OCI-LY7 (cell line): ENCODE measurements at regions not wholly inside any gene's neighbourhood (a gene's known extent, or its start where the extent isn't known, plus 50 kb on each side); places are given as distances from the start of the nearest gene placed in this dataset.
"Not testable (repeated sequence)": the region's sequence is repeated elsewhere in the genome, so short reads cannot be mapped to it uniquely, and the experiment has no call there.

Source experiments
- BruUV-seq: library from RNA; stranded (reverse); fragments of 400-500 nt; replicated peaks from 2 replicates; lab custom pipeline; 2021; lab: Mats Ljungman, UMichigan
- CTCF ChIA-PET: fragments of 300-600 bp; sonication (Branson Sonifier 250); formaldehyde crosslinking; loops from one replicate; lab custom pipeline; 2022; ENCODE audit warnings: antibody characterized with exemption; ENCODE audit not compliant: unreplicated experiment; lab: Charles Lee
- POLR2A ChIA-PET: fragments of 300-600 bp; sonication (Branson Sonifier 250); formaldehyde crosslinking; loops from one replicate; lab custom pipeline; 2022; ENCODE audit warnings: antibody characterized with exemption; lab: Charles Lee
- DNase-seq: peaks from one replicate; pipeline ENCODE4 v3.0.0-alpha.2; 2015; ENCODE audit warnings: low spot score
- H2AFZ ChIP-seq: fragments of 200-600 bp; sonication (generic), shearing (Covaris generic); 2 replicates; pipeline ENCODE4 v1.6.1; 2014; ENCODE audit warnings: mild to moderate bottlenecking, antibody characterized with exemption, low read length, moderate library complexity
- H3K27ac ChIP-seq: fragments of 200-600 bp; sonication (generic); 2 replicates; pipeline ENCODE4 v1.5.1; 2014; ENCODE audit warnings: mixed run types, low read depth, mild to moderate bottlenecking, moderate library complexity, low read length, inconsistent platforms; ENCODE audit not compliant: poor library complexity, severe bottlenecking
- H3K36me3 ChIP-seq: fragments of 200-600 bp; sonication (generic); 2 replicates; pipeline ENCODE4 v1.6.1; 2014; ENCODE audit warnings: mild to moderate bottlenecking, antibody characterized with exemption, low read length, moderate library complexity, mixed read lengths; ENCODE audit not compliant: insufficient read depth
- H3K4me1 ChIP-seq: fragments of 200-600 bp; sonication (generic); 2 replicates; pipeline ENCODE4 v1.5.1; 2014; ENCODE audit warnings: mild to moderate bottlenecking, low read length; ENCODE audit not compliant: insufficient read depth, poor library complexity, severe bottlenecking
- H3K4me2 ChIP-seq: fragments of 200-600 bp; sonication (generic); 2 replicates; pipeline ENCODE4 v1.6.1; 2014; ENCODE audit warnings: mild to moderate bottlenecking, low read length
- H3K4me3 ChIP-seq: fragments of 200-600 bp; sonication (generic); 2 replicates; pipeline ENCODE4 v1.5.1; 2014; ENCODE audit warnings: mild to moderate bottlenecking, low read depth, low read length; ENCODE audit not compliant: poor library complexity, severe bottlenecking
- H3K79me2 ChIP-seq: fragments of 200-600 bp; sonication (generic); 2 replicates; pipeline ENCODE4 v1.6.1; 2016; ENCODE audit warnings: low read depth, mild to moderate bottlenecking, low read length, moderate library complexity, mixed read lengths; ENCODE audit not compliant: insufficient read depth
- H3K9me2 ChIP-seq: fragments of 200-600 bp; sonication (generic); 2 replicates; pipeline ENCODE4 v1.6.1; 2016; ENCODE audit warnings: mild to moderate bottlenecking, low read length, mixed read lengths; ENCODE audit not compliant: insufficient read depth
- H3K9me3 ChIP-seq: fragments of 200-600 bp; sonication (generic); 2 replicates; pipeline ENCODE4 v1.6.1; 2014; ENCODE audit warnings: mild to moderate bottlenecking, mixed run types, low read length, mixed read lengths
- H4K20me1 ChIP-seq: fragments of 200-600 bp; sonication (generic); 2 replicates; pipeline ENCODE4 v1.6.1; 2014; ENCODE audit warnings: mild to moderate bottlenecking, antibody characterized with exemption, low read length, moderate library complexity, mixed read lengths; ENCODE audit not compliant: insufficient read depth
- CTCF ChIP-seq: fragments of 200-600 bp; sonication (generic); conservative IDR thresholded peaks from 2 replicates; pipeline ENCODE4 v1.5.1; 2014; ENCODE audit warnings: mild to moderate bottlenecking, antibody characterized with exemption, low read length, moderate library complexity, mixed read lengths
- EZH2phosphoT487 ChIP-seq: fragments of 200-600 bp; sonication (generic); IDR thresholded peaks from 2 replicates; pipeline ENCODE4 v1.6.1; 2018; ENCODE audit warnings: low read depth, borderline replicate concordance, mild to moderate bottlenecking, mixed run types, antibody characterized with exemption, low read length, moderate library complexity, mixed read lengths
- intact Hi-C: fragments of 100-400 bp; cut with micrococcal nuclease; formaldehyde crosslinking; loops from one replicate; pipeline ENCODE4 v1.10.0; 2022; ENCODE audit not compliant: unreplicated experiment

- CTCF ChIA-PET = no interaction called here
- POLR2A ChIA-PET = no interaction called here
- no peaks in the 10 kb centered on the region for H3K9me3 ChIP-seq
- H3K36me3 ChIP-seq = no peaks in the 10 kb centered on the region
- no peaks in the 10 kb centered on the region for H3K9me2 ChIP-seq
- no peaks in the 10 kb centered on the region for H4K20me1 ChIP-seq
- H2AFZ ChIP-seq = no peak overlapping the region
- intact Hi-C loops = no loop called here
- H3K79me2 ChIP-seq = no peaks in the 10 kb centered on the region
- no peak overlapping the region for H3K4me3 ChIP-seq
- BruUV-seq = no TSS peak
- no peak for TF ChIP-seq EZH2phosphoT487
- TF ChIP-seq CTCF = no peak
- no peak overlapping the region for H3K4me2 ChIP-seq
- no peak for DNase-seq
- H3K4me1 ChIP-seq = no peaks in the 10 kb centered on the region
- H3K27ac ChIP-seq = no peak overlapping the region
Measured at GRCh38 chrX:10697616-10698317, 77.4 kb upstream of the MID1 start.

DNA sequence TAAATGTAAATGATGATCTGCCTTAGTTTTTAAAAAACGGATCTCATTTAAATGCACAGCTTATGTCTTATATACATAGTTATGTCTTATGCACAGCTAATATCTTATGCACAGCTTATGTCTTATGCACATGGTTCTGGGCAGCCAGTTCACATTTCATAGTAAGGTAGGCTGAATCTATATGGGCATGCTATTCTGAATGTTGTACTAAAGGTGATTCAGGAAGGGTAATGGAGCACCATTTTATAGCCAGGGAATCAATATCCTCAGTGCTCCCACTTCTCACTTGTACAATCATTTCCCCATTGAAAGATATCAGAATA is 77.9 kb upstream of the MID1 start:
- Histone ChIP-seq H3K27ac (no peak overlapping the region), H3K4me1 (no peaks in the 10 kb centered on the region), H2AFZ (no peak overlapping the region), H3K36me3 (no peaks in the 10 kb centered on the region), H3K9me3 (no peaks in the 10 kb centered on the region), H4K20me1 (no peaks in the 10 kb centered on the region), H3K79me2 (no peaks in the 10 kb centered on the region), H3K9me2 (no peaks in the 10 kb centered on the region), H3K4me3 (no peak overlapping the region), H3K4me2 (no peak overlapping the region)
- no TSS peak for BruUV-seq
- TF ChIP-seq CTCF (no peak), EZH2phosphoT487 (no peak)
- ChIA-PET CTCF (no interaction called here), POLR2A (no interaction called here)
- DNase-seq = no peak
- intact Hi-C loops = no loop called here

- H3K36me3 ChIP-seq = no peaks in the 10 kb centered on the region
- POLR2A ChIA-PET = no interaction called here
- H3K9me2 ChIP-seq = no peaks in the 10 kb centered on the region
- no peak for TF ChIP-seq EZH2phosphoT487
- TF ChIP-seq CTCF = no peak
- intact Hi-C loops = no loop called here
- H3K9me3 ChIP-seq = no peaks in the 10 kb centered on the region
- DNase-seq = no peak
- no peak overlapping the region for H3K4me3 ChIP-seq
- no peaks in the 10 kb centered on the region for H3K79me2 ChIP-seq
- no peak overlapping the region for H3K27ac ChIP-seq
- H3K4me1 ChIP-seq = no peaks in the 10 kb centered on the region
- BruUV-seq = no TSS peak
- no peak overlapping the region for H2AFZ ChIP-seq
- no peaks in the 10 kb centered on the region for H4K20me1 ChIP-seq
- CTCF ChIA-PET = no interaction called here
- no peak overlapping the region for H3K4me2 ChIP-seq
Measured at GRCh38 chrX:10702031-10702430, 81.6 kb upstream of the MID1 start.

DNA sequence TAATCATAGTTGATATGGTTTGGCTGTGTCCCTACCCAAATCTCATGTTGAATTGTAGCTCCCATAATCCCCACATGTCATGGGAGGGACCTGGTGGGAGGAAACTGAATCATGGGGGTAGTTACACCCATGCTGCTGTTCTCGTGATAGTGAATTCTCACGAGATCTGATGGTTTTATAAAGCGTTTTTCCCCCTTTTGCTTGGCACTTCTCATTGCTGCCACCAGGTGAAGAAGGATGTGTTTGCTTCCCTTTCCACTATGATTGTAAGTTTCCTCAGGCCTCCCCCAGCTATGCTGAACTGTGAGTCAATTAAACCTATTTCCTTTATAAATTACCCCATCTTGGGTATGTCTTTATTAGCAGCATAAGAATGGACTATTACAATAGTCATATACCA is 86.0 kb upstream of the MID1 start:
- POLR2A ChIA-PET, H3K4me3 ChIP-seq, intact Hi-C loops, H3K9me2 ChIP-seq, DNase-seq, BruUV-seq, H3K79me2 ChIP-seq, H3K4me2 ChIP-seq, H3K4me1 ChIP-seq, H4K20me1 ChIP-seq, H3K27ac ChIP-seq, H3K9me3 ChIP-seq, H2AFZ ChIP-seq, H3K36me3 ChIP-seq, CTCF ChIA-PET: not testable (repeated sequence)
